GM19438 (cell line): ENCODE measurements at regions not wholly inside any gene's neighbourhood (a gene's known extent, or its start where the extent isn't known, plus 50 kb on each side); places are given as distances from the start of the nearest gene placed in this dataset.

Experiments
- ATAC-seq: cut with Tn5 transposase; IDR thresholded peaks from one replicate; pipeline ENCODE4 v1.9.1; 2021; ENCODE audit warnings: low read depth; ENCODE audit not compliant: unreplicated experiment

DNA sequence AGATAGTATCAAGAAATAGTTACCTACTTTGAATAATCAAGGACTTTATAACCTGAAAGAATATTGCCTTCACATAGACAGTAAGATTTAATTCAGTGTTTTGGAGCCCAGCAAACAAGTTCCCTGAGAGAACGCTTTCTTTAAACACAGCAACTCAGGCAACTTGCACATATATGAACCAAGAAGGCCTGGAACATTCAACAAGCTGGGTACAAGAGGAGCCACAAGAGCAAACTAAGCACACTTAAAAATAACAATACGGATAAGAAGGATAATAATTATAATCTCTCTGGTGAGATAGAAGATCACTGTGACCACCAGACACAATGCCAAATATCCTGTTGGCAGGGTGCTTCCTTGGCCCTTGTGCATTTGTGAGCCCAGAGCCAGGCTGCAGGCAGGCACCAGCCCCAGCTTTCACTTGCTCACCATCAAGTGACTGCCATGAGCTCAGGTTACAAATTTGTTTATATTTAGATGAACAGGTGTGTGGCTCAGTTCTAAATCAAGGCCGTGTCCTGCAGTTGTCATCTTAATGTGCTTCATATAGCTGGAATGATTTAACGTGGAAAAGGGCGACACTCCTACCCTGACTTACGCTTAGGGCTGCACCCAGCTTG, 446.6 kb downstream of the IRS1 start:
- ATAC-seq: no peak

GRCh38 chr2:226351711-226352110, 447.9 kb downstream of the IRS1 start:
- no peak for ATAC-seq

DNA sequence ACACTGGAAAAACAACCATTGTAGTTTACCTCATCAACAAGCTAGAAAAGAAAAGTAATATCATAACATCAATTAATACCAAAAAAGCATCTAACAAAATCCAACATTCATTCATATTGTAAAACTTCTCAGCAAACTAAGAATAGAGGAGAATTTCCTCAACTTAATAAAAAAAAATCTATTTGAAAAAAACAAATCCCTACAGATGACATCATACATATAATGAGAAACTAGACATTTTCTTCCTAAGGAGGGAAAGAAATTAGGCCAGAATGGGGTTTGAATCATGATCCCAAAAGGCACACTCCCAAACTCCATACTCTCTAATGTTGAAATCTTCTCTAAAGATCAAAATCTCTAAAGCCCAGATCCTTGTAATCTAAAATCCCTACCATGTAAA, 460.0 kb downstream of the IRS1 start:
- ATAC-seq: no peak

DNA sequence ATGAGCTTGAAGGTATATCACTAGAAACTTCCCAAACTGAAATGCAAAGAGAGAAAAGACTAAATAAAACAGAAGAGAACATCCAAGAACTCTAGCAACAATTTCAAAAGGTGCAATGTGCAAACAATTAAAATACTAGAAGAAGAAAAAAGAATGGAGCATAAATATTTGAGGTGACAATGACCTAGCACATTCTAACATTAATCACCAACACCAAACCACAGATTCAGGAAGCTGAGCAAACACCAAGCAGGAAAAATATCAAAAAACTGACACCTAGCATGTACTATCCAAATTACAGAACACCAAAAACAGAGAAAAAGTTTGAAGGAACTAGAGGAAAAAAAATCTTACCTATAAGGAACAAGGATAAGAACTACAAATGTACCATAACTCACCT, 460.8 kb downstream of the IRS1 start:
- no peak for ATAC-seq

GRCh38 chr2:226337941-226338600, 461.5 kb downstream of the IRS1 start:
- no peak for ATAC-seq

GRCh38 chr2:226336283-226336682, 463.3 kb downstream of the IRS1 start:
- ATAC-seq: no peak

GRCh38 chr2:226334981-226335720, 464.5 kb downstream of the IRS1 start:
- ATAC-seq: no peak

- no peak for ATAC-seq
Measured at GRCh38 chr2:226333388-226333787, 466.2 kb downstream of the IRS1 start.

DNA sequence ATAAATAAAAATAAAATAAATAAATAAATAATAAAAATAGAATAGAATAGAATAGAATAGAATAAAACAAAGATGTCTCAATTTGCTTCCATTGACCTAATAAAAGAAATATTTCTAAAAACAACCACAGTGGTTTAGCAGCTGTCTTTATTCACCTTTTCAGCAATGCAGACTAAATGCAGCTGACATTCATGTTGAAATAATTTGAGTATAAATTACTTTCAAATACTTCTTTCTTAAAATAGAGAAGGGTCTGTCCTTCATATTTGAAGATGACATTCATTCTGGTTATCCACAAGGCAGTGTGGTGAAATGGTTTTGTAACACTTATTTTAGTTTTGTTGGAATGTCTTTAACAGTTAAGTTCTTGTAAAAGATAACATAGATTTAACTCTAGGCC, 469.4 kb downstream of the IRS1 start:
- no peak for ATAC-seq

GRCh38 chr2:226329180-226329579, 470.4 kb downstream of the IRS1 start:
- ATAC-seq: no peak

- no peak for ATAC-seq
Measured at GRCh38 chr2:226327830-226328229, 471.8 kb downstream of the IRS1 start.

- ATAC-seq: no peak
Measured at GRCh38 chr2:226325526-226325925, 474.1 kb downstream of the IRS1 start.

GRCh38 chr2:226320076-226320948, 479.3 kb downstream of the IRS1 start:
- no peak for ATAC-seq

- no peak for ATAC-seq
Measured at GRCh38 chr2:226317970-226318369, 481.6 kb downstream of the IRS1 start.

DNA sequence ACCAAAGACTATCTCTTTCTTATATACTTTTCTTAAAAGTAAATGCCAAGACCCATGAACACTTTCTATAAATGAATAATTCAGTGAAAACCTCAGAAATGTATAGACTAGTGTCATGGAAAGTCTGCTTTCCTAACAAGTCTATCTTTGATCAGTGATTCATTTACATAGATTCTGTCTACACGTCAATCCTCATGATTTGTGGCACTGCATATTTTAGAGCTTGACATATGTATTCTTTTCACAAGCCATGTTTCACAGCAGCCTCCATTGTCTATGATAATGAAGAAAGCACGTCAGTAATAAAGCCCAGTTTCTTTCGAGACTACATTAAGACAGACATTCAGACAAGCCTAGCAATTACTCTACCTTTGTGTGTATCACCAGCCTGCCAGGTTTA, 486.6 kb downstream of the IRS1 start:
- ATAC-seq: no peak

DNA sequence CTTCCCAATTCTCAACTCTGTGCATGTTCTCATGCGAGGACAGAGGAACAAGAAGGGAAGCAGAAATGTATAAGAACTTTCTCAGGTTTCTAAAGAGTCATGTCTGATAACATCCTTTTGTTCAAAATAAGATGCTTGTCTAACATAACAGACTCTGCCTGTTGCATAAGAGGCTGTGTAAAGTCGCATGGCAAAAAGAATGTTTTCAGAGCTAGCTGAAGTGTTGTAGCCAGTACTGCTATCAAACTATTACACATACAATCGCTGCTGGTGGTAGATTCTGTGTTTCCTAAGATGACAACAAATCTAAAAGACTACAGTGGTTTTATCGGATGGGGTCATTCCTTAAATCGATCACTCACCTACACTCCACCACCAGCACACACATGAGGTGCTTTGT, 487.5 kb downstream of the IRS1 start:
- ATAC-seq: no peak

- no peak for ATAC-seq
Measured at GRCh38 chr2:226310146-226310545, 489.5 kb downstream of the IRS1 start.

DNA sequence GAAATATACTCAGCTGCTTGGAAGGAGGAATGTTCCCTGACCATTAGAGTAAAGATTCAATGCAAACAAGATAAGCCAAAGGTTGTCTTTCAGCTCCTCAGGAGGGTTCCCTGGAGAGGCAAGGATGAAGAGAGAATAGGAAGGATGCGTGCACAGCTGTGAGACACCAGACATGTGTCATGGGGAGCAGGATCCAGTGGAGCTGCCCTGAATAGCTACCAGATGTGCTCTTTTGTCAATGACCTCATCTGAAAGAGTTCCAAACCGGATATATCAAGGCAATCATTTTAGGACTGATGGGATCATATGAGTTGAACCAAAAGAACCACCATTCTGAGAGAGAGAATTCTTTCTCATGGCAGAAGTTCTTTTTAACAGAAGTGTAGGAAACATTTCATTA, 490.6 kb downstream of the IRS1 start:
- ATAC-seq: no peak

DNA sequence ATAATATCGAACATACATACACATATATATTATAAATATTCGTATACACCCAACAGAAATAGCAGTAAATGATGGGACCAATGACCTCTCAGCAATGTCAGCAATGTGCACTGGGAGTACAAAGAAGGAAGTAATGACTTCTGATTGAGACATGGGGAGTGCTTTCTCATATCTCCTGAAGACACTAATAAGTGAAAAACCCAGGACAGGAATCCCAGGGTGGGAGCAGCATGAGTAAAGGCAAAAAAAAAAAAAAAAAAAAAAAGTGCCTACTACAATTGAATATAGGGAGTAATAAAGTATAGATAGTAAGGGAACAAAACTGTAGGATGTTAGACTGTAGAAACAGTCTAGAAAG, 491.3 kb downstream of the IRS1 start:
- ATAC-seq: no peak

DNA sequence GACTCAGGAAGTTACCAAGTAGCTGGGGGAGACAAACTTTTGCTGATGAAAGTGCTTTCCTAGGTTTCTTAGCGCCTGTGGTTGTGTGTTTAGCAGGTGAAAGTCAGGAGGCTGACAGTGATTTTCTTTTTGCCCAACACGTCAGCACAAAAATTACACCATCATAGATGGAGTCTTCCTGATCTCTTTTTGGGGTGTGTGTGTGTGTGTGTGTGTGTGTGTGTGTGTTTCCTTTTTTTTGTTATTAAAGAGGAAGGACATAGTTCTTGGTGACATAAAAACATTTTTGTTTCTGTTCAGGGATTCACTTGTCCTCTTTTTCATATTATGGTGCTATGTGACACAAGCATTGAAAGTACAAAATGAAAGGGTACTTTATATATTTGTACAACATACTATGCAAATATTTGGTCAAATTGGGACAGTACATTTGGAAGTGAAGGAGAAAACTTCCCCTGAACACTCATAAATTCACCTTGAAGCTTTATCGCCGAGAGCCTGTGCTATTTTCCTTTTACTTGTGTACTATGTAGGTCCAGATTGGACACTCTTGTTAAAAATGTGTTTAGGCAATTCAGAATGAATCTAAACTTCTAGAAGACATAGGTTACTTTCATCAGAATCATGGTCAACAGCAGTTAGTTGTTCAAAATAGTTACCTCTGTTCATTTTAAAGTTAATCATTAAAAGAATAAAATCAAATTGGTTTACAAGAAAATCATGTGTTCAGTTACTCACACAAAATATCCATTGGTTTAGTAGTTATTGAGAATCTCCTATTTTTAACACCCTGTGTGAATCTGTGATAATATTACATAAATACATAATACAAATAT, 491.9 kb downstream of the IRS1 start:
- ATAC-seq: no peak
